ENCODE measurements at regions not wholly inside any gene's neighbourhood (a gene's known extent, or its start where the extent isn't known, plus 50 kb on each side); places are given as distances from the start of the nearest gene placed in this dataset.

GRCh38 chr13:99883805-99884204, 87.8 kb downstream of the ZIC5 start:
- no peak for TF ChIP-seq CTCF (IDR thresholded peaks at IDR 0.05; ENCODE audit: extremely low read depth, insufficient read depth, missing control alignments)
- in situ Hi-C loops (cut with MboI; ENCODE audit: low pct_unique_long_range_greater_than_20kb, low sequenced_read_pairs, unreplicated experiment) = no loop called here
- no peak for DNase-seq (ENCODE audit: low spot score)

- no peak for DNase-seq (ENCODE audit: low spot score)
- in situ Hi-C loops (cut with MboI; ENCODE audit: low pct_unique_long_range_greater_than_20kb, low sequenced_read_pairs, unreplicated experiment) = no loop called here
- no peak for TF ChIP-seq CTCF (IDR thresholded peaks at IDR 0.05; ENCODE audit: extremely low read depth, insufficient read depth, missing control alignments)
These were observed 92.5 kb downstream of the ZIC5 start for GRCh38 chr13:99878921-99879610.

- in situ Hi-C loops (cut with MboI; ENCODE audit: low pct_unique_long_range_greater_than_20kb, low sequenced_read_pairs, unreplicated experiment) = no loop called here
- DNase-seq (ENCODE audit: low spot score) = no peak
- TF ChIP-seq CTCF (IDR thresholded peaks at IDR 0.05; ENCODE audit: extremely low read depth, insufficient read depth, missing control alignments) = no peak
These were observed 94.9 kb downstream of the ZIC5 start for GRCh38 chr13:99876651-99877050.

- TF ChIP-seq CTCF (IDR thresholded peaks at IDR 0.05; ENCODE audit: extremely low read depth, insufficient read depth, missing control alignments) = no peak
- in situ Hi-C loops (cut with MboI; ENCODE audit: low pct_unique_long_range_greater_than_20kb, low sequenced_read_pairs, unreplicated experiment) = no loop called here
- no peak for DNase-seq (ENCODE audit: low spot score)
These were observed 96.2 kb downstream of the ZIC5 start for GRCh38 chr13:99875391-99875790.

- no peak for DNase-seq (ENCODE audit: low spot score)
- in situ Hi-C loops (cut with MboI; ENCODE audit: low pct_unique_long_range_greater_than_20kb, low sequenced_read_pairs, unreplicated experiment) = no loop called here
- TF ChIP-seq CTCF (IDR thresholded peaks at IDR 0.05; ENCODE audit: extremely low read depth, insufficient read depth, missing control alignments) = no peak
These were observed 97.6 kb downstream of the ZIC5 start for GRCh38 chr13:99873832-99874430.

- no peak for DNase-seq (ENCODE audit: low spot score)
- in situ Hi-C loops (cut with MboI; ENCODE audit: low pct_unique_long_range_greater_than_20kb, low sequenced_read_pairs, unreplicated experiment) = no loop called here
- TF ChIP-seq CTCF (IDR thresholded peaks at IDR 0.05; ENCODE audit: extremely low read depth, insufficient read depth, missing control alignments) = no peak
These were observed 98.4 kb downstream of the ZIC5 start for GRCh38 chr13:99873141-99873540.
